H9 (cell line): ENCODE measurements at regions not wholly inside any gene's neighbourhood (a gene's known extent, or its start where the extent isn't known, plus 50 kb on each side); places are given as distances from the start of the nearest gene placed in this dataset.

ENCODE experiments used
- DNase-seq: peaks from one replicate; pipeline ENCODE4 v3.0.0-alpha.2; 2017
- H2AFZ ChIP-seq: one replicate; pipeline ENCODE4 v1.6.1; 2013; ENCODE audit warnings: mild to moderate bottlenecking, low read length, control low read depth, moderate library complexity
- H2AK5ac ChIP-seq: 2 replicates; pipeline ENCODE4 v1.6.1; 2013; ENCODE audit warnings: low read length, control low read depth, mixed read lengths; ENCODE audit not compliant: insufficient read length
- H2BK120ac ChIP-seq: one replicate; pipeline ENCODE4 v1.6.1; 2013; ENCODE audit warnings: low read depth, mild to moderate bottlenecking, low read length, control low read depth, inconsistent platforms; ENCODE audit not compliant: poor library complexity, severe bottlenecking
- H2BK12ac ChIP-seq: 2 replicates; pipeline ENCODE4 v1.6.1; 2013; ENCODE audit warnings: low read length, control low read depth, mixed read lengths, low read depth; ENCODE audit not compliant: insufficient read length
- H2BK15ac ChIP-seq: 2 replicates; pipeline ENCODE4 v1.6.1; 2013; ENCODE audit warnings: low read depth, low read length, control low read depth
- H2BK20ac ChIP-seq: one replicate; pipeline ENCODE4 v1.6.1; 2013; ENCODE audit warnings: low read depth, mild to moderate bottlenecking, low read length, control low read depth, inconsistent platforms; ENCODE audit not compliant: poor library complexity, severe bottlenecking
- H2BK5ac ChIP-seq: 2 replicates; pipeline ENCODE4 v1.6.1; 2013; ENCODE audit warnings: low read length, control low read depth, mixed read lengths; ENCODE audit not compliant: insufficient read length
- H3K14ac ChIP-seq: 2 replicates; pipeline ENCODE4 v1.6.1; 2013; ENCODE audit warnings: low read length, control low read depth; ENCODE audit not compliant: insufficient read depth
- H3K18ac ChIP-seq: 2 replicates; pipeline ENCODE4 v1.6.1; 2013; ENCODE audit warnings: low read depth, mild to moderate bottlenecking, mixed read lengths, low read length, control low read depth; ENCODE audit not compliant: insufficient read length
- H3K23ac ChIP-seq: 2 replicates; pipeline ENCODE4 v1.6.1; 2013; ENCODE audit warnings: low read length, control low read depth, mixed read lengths, low read depth; ENCODE audit not compliant: insufficient read length
- H3K23me2 ChIP-seq: 2 replicates; pipeline ENCODE4 v1.6.1; 2013; ENCODE audit warnings: low read depth, mild to moderate bottlenecking, mixed read lengths, low read length, control low read depth; ENCODE audit not compliant: insufficient read length, poor library complexity, severe bottlenecking
- H3K27ac ChIP-seq: 2 replicates; pipeline ENCODE4 v1.5.1; 2013; ENCODE audit warnings: low read length, control low read depth, mixed read lengths, low read depth; ENCODE audit not compliant: insufficient read length
- H3K27me3 ChIP-seq: 2 replicates; pipeline ENCODE4 v1.6.1; 2013; ENCODE audit warnings: low read length, control low read depth, inconsistent platforms; ENCODE audit not compliant: insufficient read depth
- H3K4ac ChIP-seq: 2 replicates; pipeline ENCODE4 v1.6.1; 2013; ENCODE audit warnings: low read depth, mild to moderate bottlenecking, control low read depth, inconsistent platforms, low read length, moderate library complexity
- H3K4me1 ChIP-seq: 2 replicates; pipeline ENCODE4 v1.6.1; 2013; ENCODE audit warnings: low read length, control low read depth, inconsistent platforms; ENCODE audit not compliant: insufficient read depth
- H3K4me2 ChIP-seq: 2 replicates; pipeline ENCODE4 v1.6.1; 2013; ENCODE audit warnings: low read length, control low read depth, mixed read lengths; ENCODE audit not compliant: insufficient read length, insufficient read depth
- H3K56ac ChIP-seq: 2 replicates; pipeline ENCODE4 v1.6.1; 2013; ENCODE audit warnings: low read depth, mild to moderate bottlenecking, mixed read lengths, low read length, control low read depth; ENCODE audit not compliant: insufficient read length
- H3K79me1 ChIP-seq: 2 replicates; pipeline ENCODE4 v1.6.1; 2013; ENCODE audit warnings: low read depth, mild to moderate bottlenecking, moderate library complexity, low read length, control low read depth, inconsistent platforms; ENCODE audit not compliant: insufficient read depth, poor library complexity, severe bottlenecking
- H3K79me2 ChIP-seq: 2 replicates; pipeline ENCODE4 v1.6.1; 2013; ENCODE audit warnings: low read length, control low read depth, inconsistent platforms; ENCODE audit not compliant: insufficient read depth
- H3K9ac ChIP-seq: 2 replicates; pipeline ENCODE4 v1.6.1; 2013; ENCODE audit warnings: low read length, control low read depth, mixed read lengths; ENCODE audit not compliant: insufficient read length; ENCODE audit errors: extremely low read depth
- H3K9me3 ChIP-seq: one replicate; pipeline ENCODE4 v1.6.1; 2013; ENCODE audit warnings: low read depth, low read length, inconsistent platforms; ENCODE audit not compliant: control insufficient read depth
- H3T11ph ChIP-seq: one replicate; pipeline ENCODE4 v1.6.1; 2013; ENCODE audit warnings: mild to moderate bottlenecking, low read length, control low read depth, inconsistent platforms
- H4K20me1 ChIP-seq: one replicate; pipeline ENCODE4 v1.6.1; 2013; ENCODE audit not compliant: control insufficient read depth, insufficient read length, insufficient read depth
- H4K5ac ChIP-seq: 2 replicates; pipeline ENCODE4 v1.6.1; 2013; ENCODE audit warnings: low read depth, mild to moderate bottlenecking, mixed read lengths, low read length, control low read depth; ENCODE audit not compliant: insufficient read length
- H4K8ac ChIP-seq: replicated peaks from 2 replicates; pipeline ENCODE4 v1.6.1; 2013; ENCODE audit warnings: low read length, control low read depth, mixed read lengths, low read depth; ENCODE audit not compliant: insufficient read length
- H4K91ac ChIP-seq: 2 replicates; pipeline ENCODE4 v1.6.1; 2013; ENCODE audit warnings: low read depth, mild to moderate bottlenecking, moderate library complexity, mixed read lengths, low read length, control low read depth; ENCODE audit not compliant: insufficient read length
- H3K27ac Mint-ChIP-seq, 3 experiments: 2 replicates in 2 of 3; 3 replicates in 1 of 3; pipeline ENCODE4 v1.8.0; 2020 to 2021; ENCODE audit warnings: mixed read lengths in 3 of 3, mild to moderate bottlenecking in 1 of 3, moderate library complexity in 1 of 3
- H3K27me3 Mint-ChIP-seq: 2 replicates; pipeline ENCODE4 v1.8.0; 2021; ENCODE audit warnings: low read depth, mild to moderate bottlenecking, moderate library complexity, mixed read lengths
- H3K36me3 Mint-ChIP-seq, 3 experiments: 2 replicates in 2 of 3; 3 replicates in 1 of 3; pipeline ENCODE4 v1.8.0; 2020 to 2021; ENCODE audit warnings: low read depth in 3 of 3, mixed read lengths in 3 of 3; ENCODE audit not compliant: insufficient read depth in 1 of 3
- H3K4me1 Mint-ChIP-seq, 2 experiments: 2 replicates each; pipeline ENCODE4 v1.8.0; 2020; ENCODE audit warnings: mixed read lengths in 2 of 2
- H3K4me3 Mint-ChIP-seq, 2 experiments: 2 replicates in 1 of 2; 3 replicates in 1 of 2; pipeline ENCODE4 v1.8.0; 2020 to 2021; ENCODE audit warnings: mild to moderate bottlenecking in 2 of 2, mixed read lengths in 2 of 2, moderate library complexity in 1 of 2
- H3K9me3 Mint-ChIP-seq, 2 experiments: 2 replicates in 1 of 2; 3 replicates in 1 of 2; pipeline ENCODE4 v1.8.0; 2020; ENCODE audit warnings: mild to moderate bottlenecking in 2 of 2, mixed read lengths in 2 of 2, moderate library complexity in 1 of 2
- CTCF ChIP-seq: fragments of 200-600 bp; sonication (generic); conservative IDR thresholded peaks from 3 replicates; pipeline ENCODE4 v1.8.0; 2021; ENCODE audit warnings: antibody characterized with exemption, mild to moderate bottlenecking
- WGBS: extraction: QIAGEN DNeasy Blood & Tissue Kit; methylation state at CpG from one replicate; pipeline ENCODE4 v1.1.7; 2013; ENCODE audit warnings: missing lambda C conversion rate, low lambda C conversion rate, mixed read lengths; ENCODE audit not compliant: insufficient read length; ENCODE audit errors: extremely low coverage; 5-methylcytosine and 5-hydroxymethylcytosine counted together

- no peaks in the 10 kb centered on the region for H3K27me3 Mint-ChIP-seq
- Histone ChIP-seq H2BK120ac (no peak overlapping the region), H2AK5ac (no peak overlapping the region), H4K5ac (no peak overlapping the region), H4K20me1 (no peaks in the 10 kb centered on the region), H2BK12ac (no peak overlapping the region), H3K79me1 (no peaks in the 10 kb centered on the region), H3T11ph (no peak overlapping the region), H3K14ac (no peak overlapping the region), H2BK20ac (no peak overlapping the region), H3K9ac (no peak overlapping the region), H3K4me2 (no peak overlapping the region), H3K4ac (no peak overlapping the region), H3K27me3 (no peaks in the 10 kb centered on the region), H2BK5ac (no peak overlapping the region), H4K8ac (no peak overlapping the region), H3K4me1 (peaks cover 2% of the 10 kb centered on the region; the same call in 1 of the 2 replicates), H3K9me3 (no peaks in the 10 kb centered on the region), H4K91ac (no peak overlapping the region), H3K27ac (no peak overlapping the region), H2BK15ac (no peak overlapping the region), H3K18ac (no peak overlapping the region), H2AFZ (no peak overlapping the region), H3K23me2 (no peaks in the 10 kb centered on the region), H3K79me2 (no peaks in the 10 kb centered on the region), H3K23ac (no peak overlapping the region), H3K56ac (no peak overlapping the region)
- no peak for DNase-seq
- H3K27ac Mint-ChIP-seq: no peak overlapping the region
- no peak overlapping the region for H3K4me3 Mint-ChIP-seq
- H3K9me3 Mint-ChIP-seq: no peaks in the 10 kb centered on the region
- no CpG with 5 or more reads among the region's 4 CpGs for WGBS
- no peaks in the 10 kb centered on the region for H3K36me3 Mint-ChIP-seq
- peaks cover 20% of the 10 kb centered on the region in 2 experiments for H3K4me1 Mint-ChIP-seq
- no peak for TF ChIP-seq CTCF
Observed at GRCh38 chr4:90060039-90060438, 67.2 kb upstream of the CCSER1 start.
